ENCODE measurements at regions not wholly inside any gene's neighbourhood (a gene's known extent, or its start where the extent isn't known, plus 50 kb on each side); places are given as distances from the start of the nearest gene placed in this dataset.

GRCh38 chr10:124229201-124229988 is 136.0 kb upstream of the CHST15 start:
- DNase-seq, result no peak

- no peak for DNase-seq
Measured at GRCh38 chr10:124228471-124228870, 135.1 kb upstream of the CHST15 start.

- DNase-seq, result no peak
Measured at GRCh38 chr10:124227988-124228387, 134.6 kb upstream of the CHST15 start.

GRCh38 chr10:124227055-124227975 is 133.9 kb upstream of the CHST15 start:
- DNase-seq, result no peak

GRCh38 chr10:124226271-124227054 is 133.1 kb upstream of the CHST15 start:
- no peak for DNase-seq

- DNase-seq, result no peak
Measured at GRCh38 chr10:124225467-124226270, 132.3 kb upstream of the CHST15 start.

- DNase-seq, result no peak
Measured at GRCh38 chr10:124225029-124225466, 131.7 kb upstream of the CHST15 start.

- DNase-seq, result no peak
Measured at GRCh38 chr10:124224331-124225028, 131.1 kb upstream of the CHST15 start.

- DNase-seq, result no peak
Measured at GRCh38 chr10:124223711-124224085, 130.3 kb upstream of the CHST15 start.

GRCh38 chr10:124222988-124223710 is 129.8 kb upstream of the CHST15 start:
- no peak for DNase-seq

- peak in 1 of 3 donors; percentile 55 for DNase-seq
Measured at GRCh38 chr10:124222318-124222987, 129.1 kb upstream of the CHST15 start.

GRCh38 chr10:124221356-124222317 is 128.2 kb upstream of the CHST15 start:
- DNase-seq, result peak in 1 of 3 donors; percentile 55

- no peak for DNase-seq
Measured at GRCh38 chr10:124220971-124221355, 127.6 kb upstream of the CHST15 start.

- peak in 1 of 3 donors; percentile 46 for DNase-seq
Measured at GRCh38 chr10:124220547-124220946, 127.1 kb upstream of the CHST15 start.

- no peak for DNase-seq
Measured at GRCh38 chr10:124219655-124220054, 126.3 kb upstream of the CHST15 start.

GRCh38 chr10:124219062-124219461 is 125.7 kb upstream of the CHST15 start:
- DNase-seq, result no peak

- DNase-seq, result no peak
Measured at GRCh38 chr10:124217906-124218804, 124.8 kb upstream of the CHST15 start.

Measured in muscle of back (tissue), 3 donors.